HAP-1 (cell line): ENCODE measurements at regions not wholly inside any gene's neighbourhood (a gene's known extent, or its start where the extent isn't known, plus 50 kb on each side); places are given as distances from the start of the nearest gene placed in this dataset.
"Not testable (repeated sequence)": the region's sequence is repeated elsewhere in the genome, so short reads cannot be mapped to it uniquely, and the experiment has no call there.

Experiments used
- DNase-seq, 2 experiments: peaks; one replicate each; pipeline ENCODE4 v3.0.0-alpha.2; 2016 to 2020; ENCODE audit warnings: low spot score in 2 of 2
- H3K27me3 ChIP-seq: fragments of 250-450 bp; sonication (Bioruptor Pico); 2 replicates; pipeline ENCODE4 v1.5.1; 2020; ENCODE audit warnings: low read depth, mild to moderate bottlenecking, moderate library complexity
- H3K36me3 ChIP-seq: fragments of 250-450 bp; sonication (Bioruptor Pico); replicated peaks from 2 replicates; pipeline ENCODE4 v1.5.1; 2020; ENCODE audit warnings: mild to moderate bottlenecking
- H3K4me1 ChIP-seq: fragments of 250-450 bp; sonication (Bioruptor Pico); 2 replicates; pipeline ENCODE4 v1.5.1; 2020; ENCODE audit warnings: mild to moderate bottlenecking
- H3K4me3 ChIP-seq: fragments of 250-450 bp; sonication (Bioruptor Pico); 2 replicates; pipeline ENCODE4 v1.5.1; 2020; ENCODE audit warnings: mild to moderate bottlenecking, moderate library complexity
- H3K9me3 ChIP-seq: fragments of 250-450 bp; sonication (Bioruptor Pico); 2 replicates; pipeline ENCODE4 v1.5.1; 2020; ENCODE audit warnings: mild to moderate bottlenecking, moderate library complexity
- in situ Hi-C: fragments of 300-500 bp; cut with MboI; formaldehyde crosslinking; loops from 3 replicates; pipeline ENCODE4 v1.14.3; 2020; ENCODE audit warnings: low sequenced_read_pairs, inconsistent platforms, mixed read lengths

GRCh38 chr11:44379141-44380008 is 69.4 kb upstream of the ALX4 start:
- DNase-seq: no peak
- Histone ChIP-seq H3K4me3 (no peak overlapping the region), H3K4me1 (no peaks in the 10 kb centered on the region), H3K9me3 (no peaks in the 10 kb centered on the region), H3K27me3 (peaks cover 17% of the 10 kb centered on the region), H3K36me3 (no peaks in the 10 kb centered on the region)
- in situ Hi-C loops: no loop called here

DNA sequence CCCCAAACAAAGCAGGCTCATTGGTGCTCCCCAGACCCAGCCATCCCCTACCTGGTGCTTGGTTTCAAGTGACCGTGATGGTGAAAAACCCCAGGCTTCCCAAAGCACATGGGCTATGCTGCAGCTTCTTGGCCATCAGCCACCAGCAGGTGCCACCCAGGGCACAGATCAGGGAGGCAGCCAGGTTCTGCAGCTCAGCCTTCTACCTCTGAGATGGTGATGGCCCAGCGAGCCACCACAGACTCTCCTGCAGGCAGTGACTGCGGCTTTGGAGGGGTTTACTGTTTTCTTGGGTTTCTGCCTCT is 70.0 kb upstream of the ALX4 start:
- no peak overlapping the region for H3K4me3 ChIP-seq
- no peaks in the 10 kb centered on the region for H3K36me3 ChIP-seq
- peaks cover 17% of the 10 kb centered on the region for H3K27me3 ChIP-seq
- H3K9me3 ChIP-seq: no peaks in the 10 kb centered on the region
- H3K4me1 ChIP-seq: no peaks in the 10 kb centered on the region
- DNase-seq: no peak
- in situ Hi-C loops: no loop called here

GRCh38 chr11:44380820-44381219 is 70.9 kb upstream of the ALX4 start:
- no peaks in the 10 kb centered on the region for H3K4me1 ChIP-seq
- H3K4me3 ChIP-seq: no peak overlapping the region
- H3K36me3 ChIP-seq: no peaks in the 10 kb centered on the region
- DNase-seq: no peak
- in situ Hi-C loops: no loop called here
- peaks cover 17% of the 10 kb centered on the region for H3K27me3 ChIP-seq
- no peaks in the 10 kb centered on the region for H3K9me3 ChIP-seq

GRCh38 chr11:44381261-44381660 is 71.3 kb upstream of the ALX4 start:
- H3K4me1 ChIP-seq: no peaks in the 10 kb centered on the region
- H3K4me3 ChIP-seq: no peak overlapping the region
- H3K9me3 ChIP-seq: no peaks in the 10 kb centered on the region
- in situ Hi-C loops: no loop called here
- DNase-seq: no peak
- H3K36me3 ChIP-seq: no peaks in the 10 kb centered on the region
- H3K27me3 ChIP-seq: peaks cover 20% of the 10 kb centered on the region

DNA sequence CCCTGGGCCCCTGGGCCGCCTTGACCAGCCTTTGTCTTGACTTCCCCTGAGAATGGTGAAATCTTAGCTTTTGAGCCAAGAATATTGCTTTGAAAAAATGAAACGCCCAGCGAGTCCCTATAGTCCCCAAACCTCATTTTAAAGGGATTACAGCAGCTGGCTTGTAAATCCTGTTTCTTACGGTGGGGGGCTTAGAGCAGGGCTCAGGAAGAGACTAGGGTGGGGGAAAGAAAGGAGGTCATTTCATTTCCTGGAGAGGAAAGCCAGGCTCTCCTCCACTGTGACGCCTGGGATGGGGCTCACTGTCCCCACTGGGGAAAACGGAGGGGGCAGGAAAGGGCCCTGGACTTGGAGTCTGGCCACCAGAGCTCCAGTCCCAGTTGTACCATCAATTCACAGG is 72.2 kb upstream of the ALX4 start:
- no peak for DNase-seq
- in situ Hi-C loops: no loop called here
- Histone ChIP-seq H3K4me3 (no peak overlapping the region), H3K4me1 (no peaks in the 10 kb centered on the region), H3K36me3 (no peaks in the 10 kb centered on the region), H3K9me3 (no peaks in the 10 kb centered on the region), H3K27me3 (peaks cover 20% of the 10 kb centered on the region)

DNA sequence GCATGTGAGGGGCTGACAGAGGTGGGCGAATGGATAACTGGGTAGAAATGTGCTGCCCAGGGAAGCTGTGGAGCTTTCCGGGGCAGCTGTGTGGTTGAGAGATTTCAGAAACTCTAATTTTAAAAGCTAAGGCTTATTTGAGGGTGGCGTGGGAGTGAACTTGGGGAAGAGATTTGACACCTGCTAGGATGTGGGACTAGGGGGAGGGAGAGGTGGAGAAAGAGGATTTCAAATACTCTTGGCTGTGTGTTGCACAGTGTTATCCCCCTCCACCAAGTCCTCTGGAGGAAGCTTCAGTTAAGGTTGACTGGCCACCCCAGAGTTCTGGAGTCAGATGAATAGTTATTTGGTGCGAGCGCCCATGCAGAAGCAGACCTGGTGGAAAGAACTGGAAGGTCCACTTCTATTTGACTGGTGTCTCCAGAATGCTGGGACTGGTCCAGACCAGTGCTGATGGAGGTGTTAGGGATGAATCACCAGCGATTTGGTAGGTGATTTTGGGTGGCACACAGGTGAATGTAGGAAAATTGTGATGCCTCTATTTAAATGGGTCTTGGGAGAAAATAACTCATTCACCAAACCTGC is 72.8 kb upstream of the ALX4 start:
- Histone ChIP-seq H3K9me3 (no peaks in the 10 kb centered on the region), H3K4me1 (no peaks in the 10 kb centered on the region), H3K36me3 (no peaks in the 10 kb centered on the region), H3K4me3 (no peak overlapping the region), H3K27me3 (peaks cover 20% of the 10 kb centered on the region)
- in situ Hi-C loops: no loop called here
- no peak for DNase-seq

- Histone ChIP-seq H3K27me3 (peaks cover 20% of the 10 kb centered on the region), H3K36me3 (no peaks in the 10 kb centered on the region), H3K9me3 (no peaks in the 10 kb centered on the region), H3K4me3 (no peak overlapping the region), H3K4me1 (no peaks in the 10 kb centered on the region)
- DNase-seq: no peak
- in situ Hi-C loops: no loop called here
Measured at GRCh38 chr11:44383246-44383645, 73.3 kb upstream of the ALX4 start.

- DNase-seq: no peak
- Histone ChIP-seq H3K27me3 (peaks cover 16% of the 10 kb centered on the region), H3K4me1 (no peaks in the 10 kb centered on the region), H3K9me3 (no peaks in the 10 kb centered on the region), H3K4me3 (no peak overlapping the region), H3K36me3 (no peaks in the 10 kb centered on the region)
- in situ Hi-C loops: no loop called here
Measured at GRCh38 chr11:44387415-44387814, 77.5 kb upstream of the ALX4 start.

- in situ Hi-C loops: no loop called here
- H3K27me3 ChIP-seq: peaks cover 13% of the 10 kb centered on the region
- no peaks in the 10 kb centered on the region for H3K4me1 ChIP-seq
- no peak for DNase-seq
- no peaks in the 10 kb centered on the region for H3K36me3 ChIP-seq
- H3K9me3 ChIP-seq: no peaks in the 10 kb centered on the region
- no peak overlapping the region for H3K4me3 ChIP-seq
Measured at GRCh38 chr11:44387825-44388224, 77.9 kb upstream of the ALX4 start.

DNA sequence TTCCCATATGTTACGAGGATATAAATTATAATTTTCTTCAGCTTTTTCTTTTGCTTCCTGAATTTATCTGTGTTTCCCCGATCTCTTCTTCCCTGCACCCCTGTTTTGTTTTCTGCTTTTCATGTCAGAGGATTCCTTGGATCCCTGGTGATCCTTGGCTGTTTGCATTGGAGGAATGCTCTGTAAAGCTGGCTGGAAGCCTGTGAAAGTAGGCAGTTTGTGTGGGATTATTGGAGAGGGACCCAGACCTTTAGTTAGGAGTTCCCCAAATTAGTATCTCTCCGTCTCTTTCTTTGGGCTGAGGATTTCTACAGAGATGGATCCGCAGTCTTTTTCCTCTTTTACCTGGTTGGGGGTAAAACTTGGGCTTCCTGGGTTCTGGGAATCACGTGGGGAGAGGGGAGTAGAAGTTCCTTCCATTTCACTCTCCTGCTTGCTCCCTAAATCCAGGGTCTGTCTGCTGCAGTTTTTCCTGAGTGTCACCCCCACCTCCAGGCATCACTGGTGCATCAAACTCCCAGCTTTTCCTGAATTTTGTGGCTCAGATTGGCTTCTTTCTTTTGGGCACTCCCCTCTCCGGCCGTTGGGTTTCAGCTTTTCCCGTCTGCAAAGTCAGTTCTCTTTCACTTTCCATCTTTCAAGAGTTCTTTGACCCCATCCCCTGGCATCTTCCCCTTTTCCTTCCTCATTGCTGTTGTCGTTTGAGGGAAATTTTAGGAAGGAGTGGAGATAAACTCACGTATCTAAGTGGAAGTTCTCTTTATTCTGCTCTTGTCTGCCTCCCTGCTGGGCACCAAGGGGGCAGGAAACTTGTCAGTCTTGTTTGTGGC is 79.1 kb upstream of the ALX4 start:
- no peak for DNase-seq
- no peaks in the 10 kb centered on the region for H3K36me3 ChIP-seq
- peaks cover 3% of the 10 kb centered on the region for H3K27me3 ChIP-seq
- in situ Hi-C loops: no loop called here
- no peak overlapping the region for H3K4me3 ChIP-seq
- H3K4me1 ChIP-seq: no peaks in the 10 kb centered on the region
- H3K9me3 ChIP-seq: no peaks in the 10 kb centered on the region

DNA sequence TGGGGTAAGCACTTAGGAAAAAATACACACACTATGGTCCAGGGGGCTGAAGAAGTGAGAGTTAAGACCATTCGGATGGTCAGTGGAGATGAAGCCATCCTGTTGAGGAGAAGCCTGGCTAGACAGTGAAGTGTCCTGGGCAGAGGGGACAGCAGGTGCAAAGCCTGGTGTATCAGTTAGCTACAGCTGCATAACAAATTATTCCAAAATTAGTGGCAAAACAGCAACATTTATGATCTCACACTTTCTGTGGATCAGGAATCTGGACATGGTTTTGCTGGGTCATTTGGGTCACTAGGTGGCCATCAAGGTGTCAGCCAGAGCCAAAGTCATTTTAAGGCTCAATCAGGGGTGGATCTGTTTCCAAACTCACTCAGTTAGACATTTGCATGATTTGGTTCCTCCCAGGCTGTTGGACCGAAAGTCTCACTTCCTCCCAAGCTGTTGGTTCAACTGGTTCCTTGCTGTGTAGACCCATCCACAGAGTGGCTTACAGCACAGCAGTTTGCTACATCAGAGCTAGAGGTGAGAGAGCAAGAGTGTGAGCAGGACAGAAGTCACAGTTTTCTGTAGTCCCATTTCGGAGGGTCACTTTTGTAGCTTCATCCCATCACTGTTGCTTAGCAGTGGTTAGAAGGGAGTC is 80.1 kb upstream of the ALX4 start:
- in situ Hi-C loops: no loop called here
- no peak for DNase-seq
- H3K4me3 ChIP-seq: no peak overlapping the region

GRCh38 chr11:44391004-44391403 is 81.1 kb upstream of the ALX4 start:
- in situ Hi-C loops, H3K9me3 ChIP-seq, DNase-seq, H3K4me3 ChIP-seq, H3K36me3 ChIP-seq, H3K4me1 ChIP-seq, H3K27me3 ChIP-seq: not testable (repeated sequence)

More for the DNA sequence above, 80.1 kb upstream of the ALX4 start:
- Histone ChIP-seq H3K36me3 (no peaks in the 10 kb centered on the region), H3K4me1 (no peaks in the 10 kb centered on the region), H3K27me3 (peaks cover 5% of the 10 kb centered on the region; the same call in 1 of the 2 replicates), H3K9me3 (no peaks in the 10 kb centered on the region)

DNA sequence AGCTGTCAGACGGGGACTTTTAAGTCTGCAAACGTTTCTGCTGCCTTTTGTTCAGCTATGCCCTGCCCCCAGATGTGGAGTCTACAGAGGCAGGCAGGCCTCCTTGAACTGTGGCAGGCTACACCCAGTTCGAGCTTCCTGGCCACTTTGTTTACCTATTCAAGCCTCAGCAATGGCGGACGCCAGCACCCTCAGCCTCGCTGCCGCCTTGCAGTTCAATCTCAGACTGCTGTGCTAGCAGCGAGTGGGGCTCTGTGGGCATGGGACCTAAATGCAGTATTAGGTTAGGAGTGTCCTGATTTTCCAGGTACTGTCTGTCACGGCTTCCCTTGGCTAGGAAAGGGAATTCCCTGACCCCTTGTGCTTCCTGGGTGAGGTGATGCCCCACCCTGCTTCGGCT is 86.8 kb upstream of the ALX4 start:
- H3K4me1 ChIP-seq, in situ Hi-C loops, H3K4me3 ChIP-seq, DNase-seq, H3K9me3 ChIP-seq, H3K27me3 ChIP-seq, H3K36me3 ChIP-seq: not testable (repeated sequence)
